GM12872 (cell line): ENCODE measurements at regions not wholly inside any gene's neighbourhood (a gene's known extent, or its start where the extent isn't known, plus 50 kb on each side); places are given as distances from the start of the nearest gene placed in this dataset.

Experiments used
- CTCF ChIP-seq: IDR thresholded peaks from 3 replicates; pipeline ENCODE4 v1.5.1; 2011; ENCODE audit warnings: low read depth, mild to moderate bottlenecking, low read length, moderate library complexity; ENCODE audit not compliant: insufficient read depth

DNA sequence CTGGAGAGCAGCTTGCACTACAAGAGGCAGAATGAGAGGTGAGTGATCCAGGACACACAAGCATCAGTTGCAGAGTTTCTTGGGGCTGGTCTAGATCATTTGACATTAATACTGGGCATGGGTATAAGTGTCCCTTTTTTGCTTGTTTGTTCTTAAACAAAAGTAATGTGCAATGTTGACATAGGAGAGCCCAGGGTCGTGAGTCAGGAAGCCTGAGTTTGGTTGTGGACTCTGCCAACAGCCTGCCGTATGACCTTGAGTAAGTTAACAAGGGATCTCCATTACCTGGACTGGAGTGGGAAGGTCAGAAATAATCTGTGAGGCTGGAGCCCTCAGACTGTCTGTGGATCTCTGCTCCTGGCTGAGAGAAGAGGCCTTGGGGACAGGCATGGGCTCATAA, 170.3 kb downstream of the KCNA5 start:
- no peak for TF ChIP-seq CTCF

DNA sequence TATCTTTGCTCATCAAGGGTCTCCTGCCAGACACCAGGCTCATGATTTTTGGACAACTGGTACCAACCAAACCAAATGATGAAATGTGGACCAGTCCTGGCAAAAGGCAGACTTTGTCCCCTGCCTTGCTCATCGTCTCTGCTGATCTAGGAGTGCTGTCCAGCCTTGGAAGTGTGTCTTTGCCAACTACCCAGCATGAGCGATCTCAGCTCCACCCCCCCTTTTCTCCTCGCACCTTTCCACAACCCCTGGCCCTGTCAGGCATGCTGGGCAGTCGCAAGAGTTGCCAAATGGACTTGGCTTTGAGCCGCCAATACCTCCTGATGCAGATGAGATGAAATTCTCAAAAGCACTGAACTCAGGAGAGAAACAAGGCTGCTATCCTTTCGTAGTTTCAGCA, 174.3 kb downstream of the KCNA5 start:
- TF ChIP-seq CTCF = no peak

DNA sequence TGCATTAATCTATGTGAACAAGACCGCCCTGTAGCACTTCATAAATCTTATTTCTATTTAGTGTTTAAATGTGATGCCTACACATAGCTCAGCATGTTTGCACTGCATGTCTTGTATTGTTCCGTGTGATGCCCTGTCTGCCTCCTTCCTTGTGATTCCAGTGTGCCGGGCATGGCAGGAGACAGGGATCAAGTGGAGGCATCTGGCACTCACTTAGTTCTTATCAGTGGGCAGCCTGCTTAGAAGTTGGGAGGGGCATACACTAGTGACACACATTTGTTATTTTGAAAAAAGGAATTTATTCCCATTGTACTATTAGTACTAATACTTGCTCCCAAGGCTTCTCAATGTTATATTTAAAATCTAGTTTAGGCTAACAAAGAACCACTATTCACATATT, 176.4 kb downstream of the KCNA5 start:
- no peak for TF ChIP-seq CTCF

GRCh38 chr12:5220835-5221234, 177.2 kb downstream of the KCNA5 start:
- no peak for TF ChIP-seq CTCF

DNA sequence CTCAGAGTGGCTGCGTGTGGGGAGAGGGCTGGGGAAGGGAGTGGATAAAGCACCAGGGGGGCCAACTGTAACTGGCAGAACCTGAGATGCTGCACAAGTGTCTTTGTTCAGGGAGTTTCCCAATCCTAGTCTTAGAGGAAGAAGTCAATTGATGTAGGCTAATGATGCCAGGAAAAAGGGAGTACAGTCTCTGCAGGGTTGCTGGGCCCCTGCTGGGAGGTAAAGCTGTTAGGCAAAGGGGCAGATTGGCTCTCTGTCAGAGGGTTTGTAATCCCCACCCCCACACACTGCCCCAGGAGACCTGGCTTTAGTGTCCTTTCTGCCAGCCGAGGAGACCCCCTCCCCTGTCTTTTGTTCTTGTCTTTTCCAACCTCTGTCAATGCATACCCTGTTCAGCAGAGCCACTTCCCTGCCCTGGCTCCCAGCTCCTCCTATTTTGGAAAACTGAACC, 178.4 kb downstream of the KCNA5 start:
- TF ChIP-seq CTCF = no peak

- TF ChIP-seq CTCF = no peak
These were observed 179.1 kb downstream of the KCNA5 start for GRCh38 chr12:5222729-5223128.

DNA sequence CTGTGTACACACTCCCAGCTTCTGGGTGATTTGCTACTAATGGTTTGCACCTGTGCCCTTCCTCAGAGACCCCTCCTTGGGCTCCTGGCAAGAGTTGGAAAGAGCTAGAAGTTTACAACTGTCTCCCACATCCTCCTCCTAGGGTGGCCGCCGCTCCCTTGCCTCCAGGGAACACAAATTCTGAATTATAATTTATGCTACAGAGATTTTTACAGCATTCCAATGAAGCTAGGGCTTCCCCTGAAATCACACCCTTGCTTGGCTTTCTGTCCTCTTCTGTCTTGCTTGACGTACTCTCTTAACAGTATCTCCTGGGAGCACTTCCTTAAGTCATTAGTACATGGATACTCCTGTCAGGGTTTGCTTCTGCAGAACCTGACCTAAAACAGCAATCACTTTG, 180.2 kb downstream of the KCNA5 start:
- no peak for TF ChIP-seq CTCF

- TF ChIP-seq CTCF = no peak
These were observed 182.9 kb downstream of the KCNA5 start for GRCh38 chr12:5226581-5226980.
